SIG-M5 treated with dmso at 0.1 percent for 504 hours (cell line): ENCODE measurements at regions not wholly inside any gene's neighbourhood (a gene's known extent, or its start where the extent isn't known, plus 50 kb on each side); places are given as distances from the start of the nearest gene placed in this dataset.
"Not testable (repeated sequence)": the region's sequence is repeated elsewhere in the genome, so short reads cannot be mapped to it uniquely, and the experiment has no call there.

Experiments
- DNase-seq: peaks from one replicate; lab custom pipeline; 2025; ENCODE audit not compliant: unreplicated experiment; lab: John Stamatoyannopoulos, UW

DNA sequence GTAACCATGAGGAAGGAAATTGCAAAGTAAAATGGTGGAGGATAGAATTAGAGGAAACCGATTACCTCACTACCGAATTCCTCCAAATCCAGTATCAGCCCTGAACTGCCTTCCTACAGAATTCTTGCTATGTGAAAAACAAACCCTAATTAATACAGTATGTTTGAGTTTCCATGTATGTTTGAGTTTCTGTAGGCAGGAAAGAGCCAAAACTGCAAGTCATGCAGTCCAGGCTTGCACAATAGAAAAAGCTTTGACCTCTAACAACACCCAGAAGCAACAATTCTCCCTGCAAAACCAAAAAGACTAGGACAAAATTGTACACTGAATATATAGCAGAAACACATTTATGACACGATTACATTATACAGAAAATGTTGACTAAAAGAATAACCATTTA is 614.8 kb downstream of the DIPK2A start:
- DNase-seq, result no peak

DNA sequence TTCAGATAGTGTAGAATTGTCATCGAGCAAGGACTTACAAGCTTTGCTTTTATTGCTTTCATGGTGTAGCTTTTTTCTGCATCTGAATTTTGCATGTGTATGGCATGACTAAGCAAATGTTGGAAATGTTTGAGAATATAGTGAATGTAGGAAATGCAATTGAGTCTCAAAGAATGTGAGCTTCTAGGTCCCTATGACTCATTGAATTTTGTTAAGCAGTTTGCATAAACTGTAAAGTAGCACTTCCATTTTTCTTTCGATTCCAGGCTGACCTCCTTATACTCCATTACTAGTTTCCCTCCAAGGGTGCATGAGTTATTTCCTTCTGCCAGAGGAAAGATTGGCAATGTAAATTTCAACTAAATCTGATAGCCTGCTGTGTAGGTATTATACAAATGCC is 619.2 kb downstream of the DIPK2A start:
- peak; percentile 55 for DNase-seq

- peak; percentile 60 for DNase-seq
Observed at GRCh38 chr3:144593881-144594280, 622.3 kb downstream of the DIPK2A start.

DNA sequence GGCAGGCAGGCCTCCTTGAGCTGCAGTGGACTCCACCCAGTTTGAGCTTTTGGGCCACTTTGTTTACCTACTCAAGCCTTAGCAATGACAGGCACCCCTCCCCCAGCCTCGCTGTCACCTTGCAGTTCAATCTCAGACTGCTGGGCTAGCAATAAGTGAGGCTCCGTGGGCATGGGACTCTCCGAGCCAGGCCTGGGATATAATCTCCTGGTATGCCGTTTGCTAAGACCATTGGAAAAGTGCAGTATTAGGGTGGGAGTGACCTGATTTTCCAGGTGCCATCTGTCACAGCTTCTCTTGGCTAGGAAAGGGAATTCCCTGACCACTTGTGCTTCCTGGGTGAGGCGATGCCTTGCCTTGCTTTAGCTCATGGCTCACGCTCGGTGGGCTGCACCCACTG is 648.6 kb downstream of the DIPK2A start:
- not testable (repeated sequence) for DNase-seq

DNA sequence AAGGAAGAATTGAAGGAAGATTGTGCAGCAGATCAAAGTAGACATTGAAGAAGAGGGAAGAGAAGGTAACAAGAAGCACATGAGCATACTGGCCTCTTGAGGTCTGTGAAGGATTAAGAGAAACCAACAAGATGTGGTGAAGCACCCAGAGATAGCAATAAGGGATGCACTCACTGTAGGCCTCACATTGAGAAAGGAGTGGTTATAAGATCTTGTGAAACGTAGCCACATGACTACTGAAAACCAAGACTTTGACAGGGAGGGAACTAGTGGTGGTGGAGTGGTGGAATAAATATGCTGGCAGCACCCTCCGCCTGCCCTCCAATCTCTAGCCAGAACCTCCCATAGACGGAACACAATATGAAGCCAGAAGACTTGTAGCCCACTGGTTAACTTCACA is 651.2 kb downstream of the DIPK2A start:
- DNase-seq, result peak; percentile 66

DNA sequence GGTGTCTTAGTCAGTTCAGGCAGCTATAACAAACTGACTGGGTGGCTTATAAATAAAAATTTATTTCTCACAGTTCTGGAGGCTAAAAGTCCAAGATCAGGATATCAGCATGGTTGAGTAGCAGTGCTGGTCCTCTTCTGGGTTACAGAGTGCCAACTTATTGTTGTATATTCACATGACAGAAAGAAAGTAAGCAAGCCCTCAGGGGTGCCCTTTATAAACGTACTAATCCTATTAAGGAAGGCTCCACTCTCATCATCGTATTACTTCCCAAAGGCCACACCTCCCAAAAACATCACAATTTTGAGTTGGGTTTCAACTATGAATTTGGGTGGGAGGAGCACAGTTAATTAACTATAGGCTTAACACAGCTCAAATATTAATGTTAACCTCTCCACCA is 653.0 kb downstream of the DIPK2A start:
- no peak for DNase-seq

- no peak for DNase-seq
Observed at GRCh38 chr3:144626835-144627234, 655.2 kb downstream of the DIPK2A start.

DNA sequence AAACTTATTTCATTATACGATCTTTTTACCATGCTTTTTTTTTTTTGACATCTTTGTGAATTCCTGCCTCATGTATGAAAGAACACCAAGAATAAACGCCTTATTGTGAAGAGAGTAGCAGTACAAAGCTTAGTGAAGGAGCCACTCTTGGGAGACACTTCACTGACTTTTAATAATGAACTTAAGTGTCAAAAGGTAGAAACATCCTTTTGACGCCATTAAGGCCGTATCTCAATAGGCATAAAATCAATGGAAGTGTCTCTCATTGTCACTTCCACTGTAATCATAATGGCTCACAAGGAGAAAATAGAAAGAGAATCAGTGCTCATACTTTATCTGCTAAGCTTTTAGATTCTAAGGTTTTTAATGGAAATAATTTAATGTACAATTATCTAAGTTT is 657.8 kb downstream of the DIPK2A start:
- DNase-seq, result no peak

DNA sequence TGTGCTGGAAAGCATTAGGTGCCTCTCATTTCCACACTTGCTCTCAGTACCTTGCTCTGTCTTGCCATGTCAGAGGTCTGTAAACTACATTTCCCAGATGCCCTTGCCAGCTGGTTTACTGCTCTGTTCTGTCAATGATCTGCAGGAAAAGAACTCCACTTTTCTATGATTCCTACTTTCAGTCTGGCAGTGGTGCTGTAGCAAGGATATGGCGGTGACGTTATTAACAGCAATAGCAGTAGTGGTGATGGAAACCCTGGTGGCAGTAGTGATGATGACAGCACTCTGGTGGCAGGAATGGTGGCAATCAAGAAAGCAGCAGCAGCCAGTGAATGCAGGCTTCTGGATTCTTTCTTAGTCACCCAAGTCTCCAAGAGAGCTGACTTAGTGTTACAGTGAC is 665.2 kb downstream of the DIPK2A start:
- DNase-seq, result peak; percentile 46

- no peak for DNase-seq
Observed at GRCh38 chr3:144638009-144638408, 666.4 kb downstream of the DIPK2A start.

- DNase-seq, result no peak
Observed at GRCh38 chr3:144643771-144644198, 672.2 kb downstream of the DIPK2A start.

DNA sequence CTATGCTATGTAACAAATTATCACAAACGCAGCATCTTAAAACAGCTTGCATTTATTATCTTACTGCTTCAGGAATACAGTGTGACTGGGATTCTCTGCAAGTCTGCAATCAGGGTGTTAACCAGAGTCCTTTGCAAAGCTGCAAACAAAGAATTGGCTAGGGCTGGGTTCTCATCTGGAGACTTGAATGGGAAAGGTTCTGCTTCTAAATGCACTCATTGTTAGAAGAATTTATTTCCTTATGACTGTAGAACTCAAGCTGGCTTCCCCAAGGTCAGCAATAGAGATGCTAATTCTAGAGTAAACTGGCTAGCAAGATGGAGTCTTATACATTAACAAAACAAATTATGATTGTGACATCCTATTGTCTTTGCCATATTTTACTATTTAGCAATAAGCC is 673.7 kb downstream of the DIPK2A start:
- no peak for DNase-seq

- no peak for DNase-seq
Observed at GRCh38 chr3:144650380-144650779, 678.8 kb downstream of the DIPK2A start.

DNA sequence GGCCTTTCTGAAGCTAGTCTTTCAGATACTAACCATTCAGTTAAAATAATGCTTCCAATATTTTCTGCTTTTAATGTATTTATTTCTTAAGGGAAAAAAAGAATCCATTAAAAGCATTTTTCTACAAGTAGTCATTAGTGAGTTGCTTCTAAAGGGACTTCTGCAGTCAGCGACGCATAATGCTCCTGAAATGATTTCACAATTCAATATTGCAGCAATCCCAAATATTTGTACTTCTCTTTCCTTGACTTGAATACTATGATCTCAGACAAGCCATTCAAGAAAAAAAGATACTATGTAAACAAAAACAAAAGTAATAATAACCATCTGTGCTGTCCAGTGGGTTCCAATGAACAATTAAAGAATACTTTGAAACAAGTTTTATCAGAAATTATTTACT is 681.0 kb downstream of the DIPK2A start:
- no peak for DNase-seq

DNA sequence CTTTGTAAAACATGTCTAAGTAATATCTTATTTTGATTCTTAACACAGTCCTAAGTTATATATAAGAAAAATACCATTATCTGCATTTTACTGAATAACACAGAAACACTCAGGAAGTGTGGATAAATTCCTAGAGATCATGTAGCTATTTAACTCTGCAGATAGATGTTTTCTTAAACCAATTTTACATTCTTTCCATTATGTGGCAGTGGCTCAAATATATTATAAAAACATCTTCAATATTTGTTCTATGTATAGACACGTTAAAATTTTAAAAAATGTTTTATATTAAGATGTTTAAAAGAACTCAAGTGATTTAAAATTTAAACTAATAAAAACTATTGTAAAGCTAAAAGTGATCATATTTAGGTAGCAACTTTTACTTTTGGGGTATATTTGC is 683.8 kb downstream of the DIPK2A start:
- DNase-seq, result no peak

DNA sequence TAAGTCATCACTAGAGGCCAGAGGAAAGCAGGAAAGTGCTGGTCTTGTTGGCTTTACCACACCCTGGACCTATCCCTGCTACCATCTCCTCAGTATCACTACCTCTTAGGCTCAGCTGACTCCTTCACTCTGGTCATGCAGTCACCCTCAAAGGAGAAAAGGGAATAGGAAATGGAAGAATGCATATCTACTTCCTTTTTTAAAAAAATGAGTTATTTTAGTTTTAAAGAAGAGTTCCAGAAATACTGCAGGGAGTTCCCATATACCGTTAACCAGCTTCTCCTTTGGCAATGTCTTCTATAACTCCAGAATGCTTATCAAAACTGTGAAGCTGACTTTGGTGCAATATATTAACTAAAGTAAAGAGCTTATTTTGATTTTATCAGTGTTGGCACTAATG is 688.6 kb downstream of the DIPK2A start:
- peak; percentile 87 for DNase-seq

DNA sequence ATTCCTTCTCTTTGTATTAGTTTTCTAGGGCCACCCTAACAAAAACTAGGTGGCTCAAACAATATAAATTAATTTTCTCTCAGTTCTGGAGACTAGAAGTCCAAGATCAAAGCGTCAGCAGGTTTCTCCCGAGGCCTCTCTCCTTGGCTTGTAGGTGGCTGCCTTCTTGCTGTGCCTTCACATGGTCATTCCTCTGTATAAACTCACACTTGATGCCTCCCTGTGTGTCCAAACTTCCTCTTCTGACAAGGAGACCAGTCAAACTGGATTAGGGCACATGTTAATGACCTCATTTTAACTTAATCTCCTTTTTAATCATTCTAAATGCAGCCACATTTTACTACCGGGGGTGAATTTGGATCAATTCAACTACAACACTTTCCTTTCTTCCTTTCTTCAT is 691.1 kb downstream of the DIPK2A start:
- no peak for DNase-seq

DNA sequence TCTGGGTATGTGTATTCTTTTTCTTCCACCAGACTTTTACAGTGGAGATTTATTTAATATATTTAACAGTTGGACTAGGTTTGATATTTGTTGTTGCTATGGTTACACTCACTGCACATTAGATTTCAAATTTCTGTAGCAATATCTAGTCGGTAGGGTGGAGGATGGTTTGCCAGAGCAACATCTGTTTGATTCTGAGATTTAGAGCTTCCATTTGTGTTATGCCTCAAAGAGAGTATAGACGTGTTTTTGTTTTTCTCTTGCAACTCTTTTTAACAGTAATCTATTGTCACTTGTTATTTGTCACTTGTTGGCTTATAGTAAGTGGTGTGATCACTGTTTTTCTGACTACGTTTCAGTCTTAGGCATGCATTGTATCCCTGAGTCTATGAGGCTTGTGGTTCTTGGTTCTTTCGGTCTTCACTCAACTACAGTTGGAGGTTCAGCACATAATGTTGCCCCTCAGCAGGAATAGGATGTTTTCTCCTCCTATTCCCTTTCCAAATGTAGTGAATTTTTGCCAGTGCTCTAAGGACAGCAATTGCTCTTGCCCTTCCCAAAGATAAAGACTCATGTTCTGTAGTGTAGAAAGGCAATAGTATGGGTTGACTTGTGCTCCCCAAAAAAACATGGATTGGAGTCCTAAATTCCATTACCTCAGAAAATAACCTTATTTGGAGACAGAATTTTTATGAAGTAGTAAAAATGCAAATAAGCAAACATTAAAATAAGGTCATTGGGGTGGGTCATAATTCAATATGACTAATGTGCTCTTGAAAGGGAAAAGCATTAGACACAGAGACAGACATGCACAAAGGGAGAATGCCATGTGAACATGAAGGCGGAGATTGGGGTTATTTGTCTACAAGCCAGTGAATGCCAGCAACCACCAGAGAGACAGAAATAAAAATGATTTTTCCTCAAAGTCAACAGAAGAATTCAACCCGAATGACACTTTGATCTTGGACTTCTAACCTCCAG is 692.1 kb downstream of the DIPK2A start:
- DNase-seq, result no peak

GRCh38 chr3:144665567-144666053 is 694.0 kb downstream of the DIPK2A start:
- DNase-seq, result no peak

DNA sequence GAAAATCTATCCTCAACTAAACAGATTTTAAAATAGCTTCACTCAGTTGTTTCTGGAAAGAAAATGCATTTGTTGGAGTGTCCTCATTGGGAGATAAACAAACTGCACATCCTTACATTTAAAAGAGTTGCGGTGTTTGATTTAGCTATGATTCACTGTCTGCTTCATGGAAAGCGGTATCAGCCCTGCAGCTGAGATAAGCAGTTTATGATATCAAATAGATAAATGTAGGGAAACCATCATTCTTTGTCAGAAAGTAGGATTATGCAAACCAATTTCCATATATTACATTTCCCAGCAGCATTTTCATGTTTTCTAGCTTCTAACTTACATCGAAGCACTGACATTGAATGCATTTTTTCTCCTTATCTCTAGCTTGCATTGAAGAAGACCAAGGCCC is 698.9 kb downstream of the DIPK2A start:
- DNase-seq, result no peak

DNA sequence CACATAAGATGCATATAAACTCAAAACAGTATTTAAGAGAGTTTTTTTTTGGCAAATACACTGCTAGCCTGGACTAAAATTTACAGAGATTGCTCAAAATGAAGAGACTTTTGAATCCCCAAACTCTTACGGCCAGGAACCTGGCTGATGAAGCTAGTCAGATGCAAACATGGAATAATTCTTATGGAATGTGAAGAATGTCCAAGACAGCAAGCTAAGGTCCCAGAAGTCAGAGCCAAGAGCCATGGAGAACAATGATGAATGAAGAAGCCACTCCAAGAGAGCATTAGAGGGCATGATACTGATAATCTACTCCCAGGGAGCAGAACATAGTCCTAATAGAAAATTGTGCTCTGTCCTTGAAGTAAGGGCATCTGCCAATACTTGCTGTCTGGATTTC is 705.5 kb downstream of the DIPK2A start:
- no peak for DNase-seq

DNA sequence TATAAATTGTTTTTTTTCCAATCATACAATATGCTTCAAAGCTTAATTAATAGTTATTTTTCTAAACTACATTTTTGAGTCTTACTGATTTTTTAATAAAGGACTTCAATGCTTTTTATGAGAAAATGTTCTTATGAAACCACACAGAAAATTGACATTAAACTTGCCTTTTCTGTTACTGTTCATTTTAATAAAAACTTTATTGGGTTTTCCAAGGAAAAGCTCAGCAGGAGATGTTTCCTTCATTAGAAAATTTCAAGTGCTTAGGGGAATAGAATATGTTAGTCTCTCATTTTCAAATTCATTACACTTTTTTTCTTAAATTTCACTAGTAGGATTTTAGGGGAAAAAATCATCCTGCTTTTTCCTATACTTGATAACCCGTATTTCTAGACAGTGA is 711.4 kb downstream of the DIPK2A start:
- no peak for DNase-seq

DNA sequence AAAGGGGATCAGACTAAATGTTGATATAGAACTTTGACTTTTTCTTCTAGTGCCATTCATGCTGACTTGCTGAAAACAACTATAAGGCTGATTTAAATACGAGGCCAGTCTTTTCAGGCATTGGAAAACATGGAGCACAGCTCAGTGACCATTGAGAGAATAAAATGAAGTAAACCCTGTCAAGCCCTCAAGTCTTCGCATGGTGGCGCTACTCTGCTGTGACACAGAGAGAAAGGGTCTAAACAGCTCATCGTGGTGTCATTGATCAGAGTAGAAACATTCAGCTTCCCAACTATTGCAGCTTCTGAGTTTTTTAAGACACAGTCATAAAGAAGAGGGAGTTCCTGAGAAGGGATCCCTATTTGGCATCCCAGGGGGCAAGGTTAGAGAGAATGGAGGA is 716.2 kb downstream of the DIPK2A start:
- DNase-seq, result no peak
